H9 (cell line): ENCODE measurements at regions not wholly inside any gene's neighbourhood (a gene's known extent, or its start where the extent isn't known, plus 50 kb on each side); places are given as distances from the start of the nearest gene placed in this dataset.
A peak's percentile ranks its signal among the peaks of the same experiment; 100 is the strongest.

Source experiments
- DNase-seq: peaks from one replicate; pipeline ENCODE4 v3.0.0-alpha.2; 2017
- H2AFZ ChIP-seq: one replicate; pipeline ENCODE4 v1.6.1; 2013; ENCODE audit warnings: mild to moderate bottlenecking, low read length, control low read depth, moderate library complexity
- H2AK5ac ChIP-seq: 2 replicates; pipeline ENCODE4 v1.6.1; 2013; ENCODE audit warnings: low read length, control low read depth, mixed read lengths; ENCODE audit not compliant: insufficient read length
- H2BK120ac ChIP-seq: one replicate; pipeline ENCODE4 v1.6.1; 2013; ENCODE audit warnings: low read depth, mild to moderate bottlenecking, low read length, control low read depth, inconsistent platforms; ENCODE audit not compliant: poor library complexity, severe bottlenecking
- H2BK12ac ChIP-seq: 2 replicates; pipeline ENCODE4 v1.6.1; 2013; ENCODE audit warnings: low read length, control low read depth, mixed read lengths, low read depth; ENCODE audit not compliant: insufficient read length
- H2BK15ac ChIP-seq: 2 replicates; pipeline ENCODE4 v1.6.1; 2013; ENCODE audit warnings: low read depth, low read length, control low read depth
- H2BK20ac ChIP-seq: one replicate; pipeline ENCODE4 v1.6.1; 2013; ENCODE audit warnings: low read depth, mild to moderate bottlenecking, low read length, control low read depth, inconsistent platforms; ENCODE audit not compliant: poor library complexity, severe bottlenecking
- H2BK5ac ChIP-seq: 2 replicates; pipeline ENCODE4 v1.6.1; 2013; ENCODE audit warnings: low read length, control low read depth, mixed read lengths; ENCODE audit not compliant: insufficient read length
- H3K14ac ChIP-seq: 2 replicates; pipeline ENCODE4 v1.6.1; 2013; ENCODE audit warnings: low read length, control low read depth; ENCODE audit not compliant: insufficient read depth
- H3K18ac ChIP-seq: 2 replicates; pipeline ENCODE4 v1.6.1; 2013; ENCODE audit warnings: low read depth, mild to moderate bottlenecking, mixed read lengths, low read length, control low read depth; ENCODE audit not compliant: insufficient read length
- H3K23ac ChIP-seq: 2 replicates; pipeline ENCODE4 v1.6.1; 2013; ENCODE audit warnings: low read length, control low read depth, mixed read lengths, low read depth; ENCODE audit not compliant: insufficient read length
- H3K23me2 ChIP-seq: 2 replicates; pipeline ENCODE4 v1.6.1; 2013; ENCODE audit warnings: low read depth, mild to moderate bottlenecking, mixed read lengths, low read length, control low read depth; ENCODE audit not compliant: insufficient read length, poor library complexity, severe bottlenecking
- H3K27ac ChIP-seq: 2 replicates; pipeline ENCODE4 v1.5.1; 2013; ENCODE audit warnings: low read length, control low read depth, mixed read lengths, low read depth; ENCODE audit not compliant: insufficient read length
- H3K27me3 ChIP-seq: 2 replicates; pipeline ENCODE4 v1.6.1; 2013; ENCODE audit warnings: low read length, control low read depth, inconsistent platforms; ENCODE audit not compliant: insufficient read depth
- H3K4ac ChIP-seq: 2 replicates; pipeline ENCODE4 v1.6.1; 2013; ENCODE audit warnings: low read depth, mild to moderate bottlenecking, control low read depth, inconsistent platforms, low read length, moderate library complexity
- H3K4me1 ChIP-seq: 2 replicates; pipeline ENCODE4 v1.6.1; 2013; ENCODE audit warnings: low read length, control low read depth, inconsistent platforms; ENCODE audit not compliant: insufficient read depth
- H3K4me2 ChIP-seq: 2 replicates; pipeline ENCODE4 v1.6.1; 2013; ENCODE audit warnings: low read length, control low read depth, mixed read lengths; ENCODE audit not compliant: insufficient read length, insufficient read depth
- H3K56ac ChIP-seq: 2 replicates; pipeline ENCODE4 v1.6.1; 2013; ENCODE audit warnings: low read depth, mild to moderate bottlenecking, mixed read lengths, low read length, control low read depth; ENCODE audit not compliant: insufficient read length
- H3K79me1 ChIP-seq: 2 replicates; pipeline ENCODE4 v1.6.1; 2013; ENCODE audit warnings: low read depth, mild to moderate bottlenecking, moderate library complexity, low read length, control low read depth, inconsistent platforms; ENCODE audit not compliant: insufficient read depth, poor library complexity, severe bottlenecking
- H3K79me2 ChIP-seq: 2 replicates; pipeline ENCODE4 v1.6.1; 2013; ENCODE audit warnings: low read length, control low read depth, inconsistent platforms; ENCODE audit not compliant: insufficient read depth
- H3K9ac ChIP-seq: 2 replicates; pipeline ENCODE4 v1.6.1; 2013; ENCODE audit warnings: low read length, control low read depth, mixed read lengths; ENCODE audit not compliant: insufficient read length; ENCODE audit errors: extremely low read depth
- H3K9me3 ChIP-seq: one replicate; pipeline ENCODE4 v1.6.1; 2013; ENCODE audit warnings: low read depth, low read length, inconsistent platforms; ENCODE audit not compliant: control insufficient read depth
- H3T11ph ChIP-seq: one replicate; pipeline ENCODE4 v1.6.1; 2013; ENCODE audit warnings: mild to moderate bottlenecking, low read length, control low read depth, inconsistent platforms
- H4K20me1 ChIP-seq: one replicate; pipeline ENCODE4 v1.6.1; 2013; ENCODE audit not compliant: control insufficient read depth, insufficient read length, insufficient read depth
- H4K5ac ChIP-seq: 2 replicates; pipeline ENCODE4 v1.6.1; 2013; ENCODE audit warnings: low read depth, mild to moderate bottlenecking, mixed read lengths, low read length, control low read depth; ENCODE audit not compliant: insufficient read length
- H4K8ac ChIP-seq: replicated peaks from 2 replicates; pipeline ENCODE4 v1.6.1; 2013; ENCODE audit warnings: low read length, control low read depth, mixed read lengths, low read depth; ENCODE audit not compliant: insufficient read length
- H4K91ac ChIP-seq: 2 replicates; pipeline ENCODE4 v1.6.1; 2013; ENCODE audit warnings: low read depth, mild to moderate bottlenecking, moderate library complexity, mixed read lengths, low read length, control low read depth; ENCODE audit not compliant: insufficient read length
- H3K27ac Mint-ChIP-seq, 3 experiments: 2 replicates in 2 of 3; 3 replicates in 1 of 3; pipeline ENCODE4 v1.8.0; 2020 to 2021; ENCODE audit warnings: mixed read lengths in 3 of 3, mild to moderate bottlenecking in 1 of 3, moderate library complexity in 1 of 3
- H3K27me3 Mint-ChIP-seq: 2 replicates; pipeline ENCODE4 v1.8.0; 2021; ENCODE audit warnings: low read depth, mild to moderate bottlenecking, moderate library complexity, mixed read lengths
- H3K36me3 Mint-ChIP-seq, 3 experiments: 2 replicates in 2 of 3; 3 replicates in 1 of 3; pipeline ENCODE4 v1.8.0; 2020 to 2021; ENCODE audit warnings: low read depth in 3 of 3, mixed read lengths in 3 of 3; ENCODE audit not compliant: insufficient read depth in 1 of 3
- H3K4me1 Mint-ChIP-seq, 2 experiments: 2 replicates each; pipeline ENCODE4 v1.8.0; 2020; ENCODE audit warnings: mixed read lengths in 2 of 2
- H3K4me3 Mint-ChIP-seq, 2 experiments: 2 replicates in 1 of 2; 3 replicates in 1 of 2; pipeline ENCODE4 v1.8.0; 2020 to 2021; ENCODE audit warnings: mild to moderate bottlenecking in 2 of 2, mixed read lengths in 2 of 2, moderate library complexity in 1 of 2
- H3K9me3 Mint-ChIP-seq, 2 experiments: 2 replicates in 1 of 2; 3 replicates in 1 of 2; pipeline ENCODE4 v1.8.0; 2020; ENCODE audit warnings: mild to moderate bottlenecking in 2 of 2, mixed read lengths in 2 of 2, moderate library complexity in 1 of 2
- WGBS: extraction: QIAGEN DNeasy Blood & Tissue Kit; methylation state at CpG from one replicate; pipeline ENCODE4 v1.1.7; 2013; ENCODE audit warnings: missing lambda C conversion rate, low lambda C conversion rate, mixed read lengths; ENCODE audit not compliant: insufficient read length; ENCODE audit errors: extremely low coverage; 5-methylcytosine and 5-hydroxymethylcytosine counted together
- TF ChIP-seq, protein P1 (sequence below): fragments of 200-600 bp; sonication (generic); conservative IDR thresholded peaks from 3 replicates; pipeline ENCODE4 v1.8.0; 2021; ENCODE audit warnings: antibody characterized with exemption, mild to moderate bottlenecking

DNA sequence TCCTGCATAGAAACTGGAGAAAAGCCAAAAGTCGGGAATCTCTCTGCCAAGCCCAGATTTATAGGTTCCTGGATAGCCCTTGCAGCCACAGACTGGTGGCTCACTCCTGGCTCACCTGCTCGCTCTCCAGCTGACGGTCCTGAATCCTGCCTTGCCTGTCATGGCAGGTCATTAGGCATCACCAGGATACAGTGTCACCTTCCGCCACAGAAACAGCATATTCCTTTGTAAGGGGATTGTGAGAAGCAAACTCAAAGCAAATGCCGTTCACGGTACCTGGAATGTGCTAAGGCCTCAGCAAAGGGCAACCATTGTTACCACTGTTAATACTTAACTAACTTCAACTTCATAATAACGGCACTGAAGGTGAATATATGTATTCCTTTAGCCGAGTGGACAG lies 57.1 kb upstream of the GPR45 start:
- Histone ChIP-seq H3K9ac (no peak overlapping the region), H4K91ac (no peak overlapping the region), H2AFZ (no peak overlapping the region), H2BK5ac (no peak overlapping the region), H4K8ac (no peak overlapping the region), H3K27me3 (no peaks in the 10 kb centered on the region), H3K79me2 (no peaks in the 10 kb centered on the region), H3K23ac (no peak overlapping the region), H3K27ac (no peak overlapping the region), H2BK12ac (no peak overlapping the region), H3K79me1 (no peaks in the 10 kb centered on the region), H3K56ac (no peak overlapping the region), H4K5ac (no peak overlapping the region), H4K20me1 (no peaks in the 10 kb centered on the region), H3K4me2 (no peak overlapping the region), H2BK15ac (no peak overlapping the region), H3K14ac (no peak overlapping the region), H2AK5ac (no peak overlapping the region), H3K4me1 (no peaks in the 10 kb centered on the region), H3K9me3 (no peaks in the 10 kb centered on the region), H3K23me2 (no peaks in the 10 kb centered on the region), H3T11ph (no peak overlapping the region), H2BK120ac (no peak overlapping the region), H2BK20ac (no peak overlapping the region), H3K18ac (no peak overlapping the region), H3K4ac (no peak overlapping the region)
- Mint-ChIP-seq H3K9me3 (peaks cover 0 to 1% of the 10 kb centered on the region in 2 experiments; a peak in 2 of 5 replicates), H3K36me3 (no peaks in the 10 kb centered on the region; a peak in 1 of 7 replicates), H3K27me3 (peaks cover 18% of the 10 kb centered on the region), H3K4me1 (peaks cover 21 to 29% of the 10 kb centered on the region in 2 experiments), H3K4me3 (no peak overlapping the region), H3K27ac (no peak overlapping the region; a peak in 1 of 7 replicates)
- DNase-seq = peak; percentile 24
- TF ChIP-seq, protein P1, sequence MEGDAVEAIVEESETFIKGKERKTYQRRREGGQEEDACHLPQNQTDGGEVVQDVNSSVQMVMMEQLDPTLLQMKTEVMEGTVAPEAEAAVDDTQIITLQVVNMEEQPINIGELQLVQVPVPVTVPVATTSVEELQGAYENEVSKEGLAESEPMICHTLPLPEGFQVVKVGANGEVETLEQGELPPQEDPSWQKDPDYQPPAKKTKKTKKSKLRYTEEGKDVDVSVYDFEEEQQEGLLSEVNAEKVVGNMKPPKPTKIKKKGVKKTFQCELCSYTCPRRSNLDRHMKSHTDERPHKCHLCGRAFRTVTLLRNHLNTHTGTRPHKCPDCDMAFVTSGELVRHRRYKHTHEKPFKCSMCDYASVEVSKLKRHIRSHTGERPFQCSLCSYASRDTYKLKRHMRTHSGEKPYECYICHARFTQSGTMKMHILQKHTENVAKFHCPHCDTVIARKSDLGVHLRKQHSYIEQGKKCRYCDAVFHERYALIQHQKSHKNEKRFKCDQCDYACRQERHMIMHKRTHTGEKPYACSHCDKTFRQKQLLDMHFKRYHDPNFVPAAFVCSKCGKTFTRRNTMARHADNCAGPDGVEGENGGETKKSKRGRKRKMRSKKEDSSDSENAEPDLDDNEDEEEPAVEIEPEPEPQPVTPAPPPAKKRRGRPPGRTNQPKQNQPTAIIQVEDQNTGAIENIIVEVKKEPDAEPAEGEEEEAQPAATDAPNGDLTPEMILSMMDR = no peak
- no CpG with 5 or more reads among the region's 8 CpGs for WGBS
